Lower leg skin (tissue), 4 donors: ENCODE measurements at regions not wholly inside any gene's neighbourhood (a gene's known extent, or its start where the extent isn't known, plus 50 kb on each side); places are given as distances from the start of the nearest gene placed in this dataset.

ENCODE experiments used
- DNase-seq, 2 donors: peaks; one replicate each; pipeline ENCODE4 v3.0.0-alpha.2; 2019; ENCODE audit warnings: low spot score in 2 of 2
- H3K4me3 ChIP-seq: fragments of 200-600 bp; sonication (generic); 2 replicates; pipeline ENCODE4 v1.5.1; 2017; ENCODE audit warnings: mild to moderate bottlenecking, low read depth; ENCODE audit not compliant: poor library complexity, severe bottlenecking
- POLR2A ChIP-seq, 2 donors: fragments of 450-650 bp; IDR thresholded peaks; one replicate each; pipeline ENCODE4 v1.6.1; 2016 to 2017; ENCODE audit warnings: antibody characterized with exemption in 2 of 2, mild to moderate bottlenecking in 1 of 2, moderate library complexity in 1 of 2
- WGBS, 2 donors: methylation state at CpG; one replicate each; pipeline ENCODE4 v1.1.5; 2018; 5-methylcytosine and 5-hydroxymethylcytosine counted together
- intact Hi-C: fragments of 100-400 bp; cut with DNase I; formaldehyde crosslinking; loops from one replicate; pipeline ENCODE4 v1.15.0; 2023; ENCODE audit warnings: low total_unique reads
- TF ChIP-seq, protein P1 (sequence below), 3 donors: fragments of 450-650 bp; IDR thresholded peaks; one replicate each; pipeline ENCODE4 v1.5.1; 2016; ENCODE audit warnings: antibody characterized with exemption in 3 of 3, mild to moderate bottlenecking in 3 of 3, moderate library complexity in 2 of 3

GRCh38 chr13:106941779-106942178, 373.8 kb upstream of the ARGLU1 start:
- no peak overlapping the region for H3K4me3 ChIP-seq
- TF ChIP-seq, protein P1, sequence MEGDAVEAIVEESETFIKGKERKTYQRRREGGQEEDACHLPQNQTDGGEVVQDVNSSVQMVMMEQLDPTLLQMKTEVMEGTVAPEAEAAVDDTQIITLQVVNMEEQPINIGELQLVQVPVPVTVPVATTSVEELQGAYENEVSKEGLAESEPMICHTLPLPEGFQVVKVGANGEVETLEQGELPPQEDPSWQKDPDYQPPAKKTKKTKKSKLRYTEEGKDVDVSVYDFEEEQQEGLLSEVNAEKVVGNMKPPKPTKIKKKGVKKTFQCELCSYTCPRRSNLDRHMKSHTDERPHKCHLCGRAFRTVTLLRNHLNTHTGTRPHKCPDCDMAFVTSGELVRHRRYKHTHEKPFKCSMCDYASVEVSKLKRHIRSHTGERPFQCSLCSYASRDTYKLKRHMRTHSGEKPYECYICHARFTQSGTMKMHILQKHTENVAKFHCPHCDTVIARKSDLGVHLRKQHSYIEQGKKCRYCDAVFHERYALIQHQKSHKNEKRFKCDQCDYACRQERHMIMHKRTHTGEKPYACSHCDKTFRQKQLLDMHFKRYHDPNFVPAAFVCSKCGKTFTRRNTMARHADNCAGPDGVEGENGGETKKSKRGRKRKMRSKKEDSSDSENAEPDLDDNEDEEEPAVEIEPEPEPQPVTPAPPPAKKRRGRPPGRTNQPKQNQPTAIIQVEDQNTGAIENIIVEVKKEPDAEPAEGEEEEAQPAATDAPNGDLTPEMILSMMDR (IDR thresholded peaks at IDR 0.05), result no peak
- no peak for TF ChIP-seq POLR2A (IDR thresholded peaks at IDR 0.05)
- intact Hi-C loops, result no loop called here
- no peak for DNase-seq
- 88 to 91% methylated on average over 8 of the region's 8 CpGs for whole genome bisulfite sequencing, 2 donors

DNA sequence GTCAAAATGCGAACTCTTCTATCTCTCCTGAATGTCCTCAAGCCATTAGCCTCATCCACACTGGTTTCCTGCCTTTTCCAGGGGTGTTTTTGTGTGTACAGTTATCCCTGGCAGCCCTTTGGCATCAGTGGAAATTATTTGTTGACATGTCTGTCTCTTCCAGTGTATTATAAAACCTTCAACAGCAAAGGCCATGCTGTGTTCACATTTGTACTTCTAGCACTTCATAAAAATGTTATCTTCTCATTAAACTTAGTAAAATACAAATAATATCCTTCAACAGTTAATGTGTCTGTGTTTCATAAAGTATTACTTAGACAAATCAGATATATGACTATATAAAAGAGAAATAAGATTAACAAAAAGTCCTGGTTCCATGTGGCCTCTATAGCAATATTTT, 359.5 kb upstream of the ARGLU1 start:
- intact Hi-C loops, result no loop called here
- no peak for TF ChIP-seq POLR2A (IDR thresholded peaks at IDR 0.05)
- TF ChIP-seq, protein P1 (IDR thresholded peaks at IDR 0.05), result no peak
- WGBS, 2 donors, result 84 to 90% methylated on average over 1 of the region's 1 CpG
- H3K4me3 ChIP-seq, result no peak overlapping the region
- DNase-seq, result no peak

DNA sequence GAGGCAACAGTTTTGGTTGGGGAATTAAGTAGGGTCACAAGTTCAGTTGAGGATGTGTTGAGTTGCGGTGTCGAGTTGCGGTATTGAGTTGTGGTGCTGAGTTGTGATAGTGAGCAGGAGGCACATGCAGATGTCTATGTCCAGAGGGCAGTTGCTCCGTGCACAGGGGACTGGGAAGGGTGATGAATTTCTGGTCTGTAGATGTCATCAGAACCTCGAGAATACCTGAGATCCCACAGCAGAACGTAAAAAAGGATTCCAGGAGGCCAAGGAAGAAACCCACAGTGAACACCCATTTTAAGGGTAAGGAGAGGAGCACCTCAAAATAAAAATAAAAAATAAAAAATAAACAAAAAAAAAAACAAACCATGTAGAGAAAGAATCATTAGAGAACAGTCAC, 354.4 kb upstream of the ARGLU1 start:
- no peak overlapping the region for H3K4me3 ChIP-seq
- TF ChIP-seq, protein P1 (IDR thresholded peaks at IDR 0.05), result no peak
- TF ChIP-seq POLR2A (IDR thresholded peaks at IDR 0.05), result no peak
- no peak for DNase-seq
- intact Hi-C loops, result no loop called here
- WGBS, 2 donors, result 76 to 78% methylated on average over 6 of the region's 6 CpGs

GRCh38 chr13:106919638-106920037, 351.7 kb upstream of the ARGLU1 start:
- H3K4me3 ChIP-seq, result no peak overlapping the region
- no peak for DNase-seq
- TF ChIP-seq POLR2A (IDR thresholded peaks at IDR 0.05), result no peak
- TF ChIP-seq, protein P1 (IDR thresholded peaks at IDR 0.05), result no peak
- intact Hi-C loops, result no loop called here
- 75 to 76% methylated on average over 13 of the region's 13 CpGs for WGBS, 2 donors

DNA sequence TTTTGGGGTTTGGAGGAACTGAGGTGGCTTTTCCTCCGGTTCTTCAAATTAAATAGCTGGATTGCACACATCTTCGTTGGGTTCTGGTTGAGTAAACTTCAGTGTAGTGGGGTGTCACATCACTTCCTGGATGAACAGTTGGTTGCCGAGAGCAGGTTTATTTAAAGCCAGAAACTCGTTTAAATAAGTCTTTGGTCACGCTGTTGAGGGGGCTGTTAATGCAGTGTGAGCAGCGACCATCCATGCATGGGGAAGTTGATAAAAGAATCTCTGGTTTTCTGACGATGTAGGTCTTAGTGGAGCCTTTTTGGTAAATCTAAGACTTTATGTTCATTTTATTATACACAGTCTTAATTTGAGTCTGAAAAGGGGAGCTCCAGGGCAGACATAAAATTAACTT, 351.2 kb upstream of the ARGLU1 start:
- TF ChIP-seq, protein P1 (IDR thresholded peaks at IDR 0.05), result no peak
- no peak for TF ChIP-seq POLR2A (IDR thresholded peaks at IDR 0.05)
- intact Hi-C loops, result no loop called here
- WGBS, 2 donors, result 48 to 67% methylated on average over 7 of the region's 7 CpGs
- no peak overlapping the region for H3K4me3 ChIP-seq
- DNase-seq, result no peak

GRCh38 chr13:106918557-106918860, 350.6 kb upstream of the ARGLU1 start:
- H3K4me3 ChIP-seq, result no peak overlapping the region
- intact Hi-C loops, result no loop called here
- no peak for TF ChIP-seq POLR2A (IDR thresholded peaks at IDR 0.05)
- TF ChIP-seq, protein P1 (IDR thresholded peaks at IDR 0.05), result no peak
- WGBS, 2 donors, result 30 to 37% methylated on average over 3 of the region's 3 CpGs
- no peak for DNase-seq
